HL-60 (cell line): ENCODE measurements at regions not wholly inside any gene's neighbourhood (a gene's known extent, or its start where the extent isn't known, plus 50 kb on each side); places are given as distances from the start of the nearest gene placed in this dataset.

ENCODE experiments used
- TF ChIP-seq, protein P1 (sequence below): IDR thresholded peaks from one replicate; pipeline ENCODE4 v1.5.1; 2011; ENCODE audit warnings: low read length, control low read depth, inconsistent platforms; ENCODE audit not compliant: insufficient read depth
- TF ChIP-seq, protein P2 (sequence below): IDR thresholded peaks from 2 replicates; pipeline ENCODE4 v1.6.1; 2012; ENCODE audit warnings: low read depth; ENCODE audit not compliant: insufficient replicate concordance

DNA sequence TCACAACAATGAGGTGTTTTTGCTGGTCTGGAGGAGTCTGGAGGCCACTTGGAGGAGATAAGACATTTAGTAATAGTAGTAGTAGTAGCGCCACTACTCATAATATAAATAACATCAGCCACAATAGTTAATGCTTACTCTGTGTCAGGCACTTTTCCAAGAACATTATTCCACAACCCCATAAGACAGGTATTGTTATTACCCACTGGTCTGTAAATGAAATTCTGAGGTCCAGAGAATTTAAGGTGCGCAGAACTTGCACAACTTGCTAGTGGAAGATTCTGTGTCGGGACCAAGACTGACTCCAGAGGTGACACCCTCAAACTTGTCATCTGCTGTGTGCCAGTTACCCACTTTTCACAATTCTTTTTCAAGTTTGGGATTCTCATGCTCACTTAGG is 106.5 kb downstream of the MRM1 start:
- TF ChIP-seq, protein P1, sequence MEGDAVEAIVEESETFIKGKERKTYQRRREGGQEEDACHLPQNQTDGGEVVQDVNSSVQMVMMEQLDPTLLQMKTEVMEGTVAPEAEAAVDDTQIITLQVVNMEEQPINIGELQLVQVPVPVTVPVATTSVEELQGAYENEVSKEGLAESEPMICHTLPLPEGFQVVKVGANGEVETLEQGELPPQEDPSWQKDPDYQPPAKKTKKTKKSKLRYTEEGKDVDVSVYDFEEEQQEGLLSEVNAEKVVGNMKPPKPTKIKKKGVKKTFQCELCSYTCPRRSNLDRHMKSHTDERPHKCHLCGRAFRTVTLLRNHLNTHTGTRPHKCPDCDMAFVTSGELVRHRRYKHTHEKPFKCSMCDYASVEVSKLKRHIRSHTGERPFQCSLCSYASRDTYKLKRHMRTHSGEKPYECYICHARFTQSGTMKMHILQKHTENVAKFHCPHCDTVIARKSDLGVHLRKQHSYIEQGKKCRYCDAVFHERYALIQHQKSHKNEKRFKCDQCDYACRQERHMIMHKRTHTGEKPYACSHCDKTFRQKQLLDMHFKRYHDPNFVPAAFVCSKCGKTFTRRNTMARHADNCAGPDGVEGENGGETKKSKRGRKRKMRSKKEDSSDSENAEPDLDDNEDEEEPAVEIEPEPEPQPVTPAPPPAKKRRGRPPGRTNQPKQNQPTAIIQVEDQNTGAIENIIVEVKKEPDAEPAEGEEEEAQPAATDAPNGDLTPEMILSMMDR, result no peak
- TF ChIP-seq, protein P2, sequence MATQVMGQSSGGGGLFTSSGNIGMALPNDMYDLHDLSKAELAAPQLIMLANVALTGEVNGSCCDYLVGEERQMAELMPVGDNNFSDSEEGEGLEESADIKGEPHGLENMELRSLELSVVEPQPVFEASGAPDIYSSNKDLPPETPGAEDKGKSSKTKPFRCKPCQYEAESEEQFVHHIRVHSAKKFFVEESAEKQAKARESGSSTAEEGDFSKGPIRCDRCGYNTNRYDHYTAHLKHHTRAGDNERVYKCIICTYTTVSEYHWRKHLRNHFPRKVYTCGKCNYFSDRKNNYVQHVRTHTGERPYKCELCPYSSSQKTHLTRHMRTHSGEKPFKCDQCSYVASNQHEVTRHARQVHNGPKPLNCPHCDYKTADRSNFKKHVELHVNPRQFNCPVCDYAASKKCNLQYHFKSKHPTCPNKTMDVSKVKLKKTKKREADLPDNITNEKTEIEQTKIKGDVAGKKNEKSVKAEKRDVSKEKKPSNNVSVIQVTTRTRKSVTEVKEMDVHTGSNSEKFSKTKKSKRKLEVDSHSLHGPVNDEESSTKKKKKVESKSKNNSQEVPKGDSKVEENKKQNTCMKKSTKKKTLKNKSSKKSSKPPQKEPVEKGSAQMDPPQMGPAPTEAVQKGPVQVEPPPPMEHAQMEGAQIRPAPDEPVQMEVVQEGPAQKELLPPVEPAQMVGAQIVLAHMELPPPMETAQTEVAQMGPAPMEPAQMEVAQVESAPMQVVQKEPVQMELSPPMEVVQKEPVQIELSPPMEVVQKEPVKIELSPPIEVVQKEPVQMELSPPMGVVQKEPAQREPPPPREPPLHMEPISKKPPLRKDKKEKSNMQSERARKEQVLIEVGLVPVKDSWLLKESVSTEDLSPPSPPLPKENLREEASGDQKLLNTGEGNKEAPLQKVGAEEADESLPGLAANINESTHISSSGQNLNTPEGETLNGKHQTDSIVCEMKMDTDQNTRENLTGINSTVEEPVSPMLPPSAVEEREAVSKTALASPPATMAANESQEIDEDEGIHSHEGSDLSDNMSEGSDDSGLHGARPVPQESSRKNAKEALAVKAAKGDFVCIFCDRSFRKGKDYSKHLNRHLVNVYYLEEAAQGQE, result no peak
